Peyer's patch (tissue), 4 donors: ENCODE measurements at regions not wholly inside any gene's neighbourhood (a gene's known extent, or its start where the extent isn't known, plus 50 kb on each side); places are given as distances from the start of the nearest gene placed in this dataset.

Source experiments
- DNase-seq, 3 donors: peaks; one replicate each; pipeline ENCODE4 v3.0.0-alpha.2; 2017 to 2019
- H3K27ac ChIP-seq, 4 donors: fragments of 200-600 bp; sonication (generic); one replicate each; pipeline ENCODE4 v1.5.1; 2016 to 2019
- H3K27me3 ChIP-seq, 2 donors: fragments of 200-600 bp; sonication (generic); one replicate each; pipeline ENCODE4 v1.5.1; 2019
- H3K36me3 ChIP-seq, 3 donors: fragments of 200-600 bp; sonication (generic); one replicate each; pipeline ENCODE4 v1.5.1; 2016 to 2019
- H3K4me1 ChIP-seq, 4 donors: fragments of 200-600 bp; sonication (generic); one replicate each; pipeline ENCODE4 v1.5.1; 2016 to 2019
- H3K4me3 ChIP-seq, 4 donors: fragments of 200-600 bp; sonication (generic); 1 replicate in 3 of 4; 2 replicates in 1 of 4; pipeline ENCODE4 v1.5.1; 2016 to 2019; ENCODE audit warnings: mild to moderate bottlenecking in 1 of 4
- H3K9me3 ChIP-seq, 4 donors: fragments of 200-600 bp; sonication (generic); one replicate each; pipeline ENCODE4 v1.5.1; 2016 to 2019; ENCODE audit warnings: mild to moderate bottlenecking in 1 of 4
- POLR2A ChIP-seq, 2 donors: fragments of 450-650 bp; IDR thresholded peaks; one replicate each; pipeline ENCODE4 v1.5.1; 2017; ENCODE audit warnings: antibody characterized with exemption in 2 of 2, mild to moderate bottlenecking in 2 of 2, moderate library complexity in 2 of 2
- TF ChIP-seq, protein P1 (sequence below), 6 experiments: fragments of 450-650 bp in 4 of 6; fragments of 200-600 bp in 2 of 6; sonication (generic) in 1 of 6; IDR thresholded peaks; one replicate each; pipeline ENCODE4 v1.5.1; 2017 to 2019; ENCODE audit warnings: antibody characterized with exemption in 6 of 6, mild to moderate bottlenecking in 3 of 6, moderate library complexity in 1 of 6

DNA sequence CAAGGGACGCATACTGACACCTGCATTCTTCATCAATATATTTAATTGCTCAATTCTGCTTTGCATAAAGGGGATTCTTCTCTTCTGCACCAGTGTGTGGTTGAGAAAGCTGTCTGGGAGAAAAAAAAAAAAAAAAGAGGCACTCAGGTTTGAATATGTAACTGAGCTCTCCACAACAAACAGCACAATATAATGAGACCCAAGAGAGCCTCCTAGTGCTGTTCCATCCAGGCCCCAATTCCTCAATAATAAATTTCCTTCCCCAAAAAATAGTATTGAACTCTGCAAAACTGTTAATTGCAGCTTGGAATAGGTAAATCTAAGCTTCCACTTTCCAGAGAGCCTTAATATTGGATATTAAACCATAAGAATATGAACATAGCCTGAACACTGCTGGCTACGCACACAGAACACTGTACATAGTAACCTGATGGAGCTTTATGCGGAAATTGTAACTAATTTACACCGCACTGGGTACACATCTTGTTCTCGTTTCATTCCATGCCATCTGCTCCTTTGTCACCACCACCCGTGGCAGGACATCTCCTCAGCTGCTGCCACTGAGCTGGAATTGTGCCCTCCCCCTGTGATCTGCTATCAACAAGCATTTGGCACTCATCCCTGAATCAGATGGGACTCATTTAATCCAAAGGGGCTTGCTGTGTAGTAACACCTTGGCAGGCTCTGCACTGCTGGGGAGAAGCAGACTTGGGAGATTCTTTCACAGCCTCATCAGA, 272.0 kb downstream of the HHIPL2 start:
- DNase-seq, result no peak
- TF ChIP-seq, protein P1, sequence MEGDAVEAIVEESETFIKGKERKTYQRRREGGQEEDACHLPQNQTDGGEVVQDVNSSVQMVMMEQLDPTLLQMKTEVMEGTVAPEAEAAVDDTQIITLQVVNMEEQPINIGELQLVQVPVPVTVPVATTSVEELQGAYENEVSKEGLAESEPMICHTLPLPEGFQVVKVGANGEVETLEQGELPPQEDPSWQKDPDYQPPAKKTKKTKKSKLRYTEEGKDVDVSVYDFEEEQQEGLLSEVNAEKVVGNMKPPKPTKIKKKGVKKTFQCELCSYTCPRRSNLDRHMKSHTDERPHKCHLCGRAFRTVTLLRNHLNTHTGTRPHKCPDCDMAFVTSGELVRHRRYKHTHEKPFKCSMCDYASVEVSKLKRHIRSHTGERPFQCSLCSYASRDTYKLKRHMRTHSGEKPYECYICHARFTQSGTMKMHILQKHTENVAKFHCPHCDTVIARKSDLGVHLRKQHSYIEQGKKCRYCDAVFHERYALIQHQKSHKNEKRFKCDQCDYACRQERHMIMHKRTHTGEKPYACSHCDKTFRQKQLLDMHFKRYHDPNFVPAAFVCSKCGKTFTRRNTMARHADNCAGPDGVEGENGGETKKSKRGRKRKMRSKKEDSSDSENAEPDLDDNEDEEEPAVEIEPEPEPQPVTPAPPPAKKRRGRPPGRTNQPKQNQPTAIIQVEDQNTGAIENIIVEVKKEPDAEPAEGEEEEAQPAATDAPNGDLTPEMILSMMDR (IDR thresholded peaks at IDR 0.05), result no peak
- no peak for TF ChIP-seq POLR2A (IDR thresholded peaks at IDR 0.05)
- Histone ChIP-seq H3K27me3 (no peaks in the 10 kb centered on the region), H3K4me1 (no peaks in the 10 kb centered on the region), H3K27ac (no peak overlapping the region), H3K9me3 (no peaks in the 10 kb centered on the region), H3K4me3 (no peak overlapping the region), H3K36me3 (no peaks in the 10 kb centered on the region)

DNA sequence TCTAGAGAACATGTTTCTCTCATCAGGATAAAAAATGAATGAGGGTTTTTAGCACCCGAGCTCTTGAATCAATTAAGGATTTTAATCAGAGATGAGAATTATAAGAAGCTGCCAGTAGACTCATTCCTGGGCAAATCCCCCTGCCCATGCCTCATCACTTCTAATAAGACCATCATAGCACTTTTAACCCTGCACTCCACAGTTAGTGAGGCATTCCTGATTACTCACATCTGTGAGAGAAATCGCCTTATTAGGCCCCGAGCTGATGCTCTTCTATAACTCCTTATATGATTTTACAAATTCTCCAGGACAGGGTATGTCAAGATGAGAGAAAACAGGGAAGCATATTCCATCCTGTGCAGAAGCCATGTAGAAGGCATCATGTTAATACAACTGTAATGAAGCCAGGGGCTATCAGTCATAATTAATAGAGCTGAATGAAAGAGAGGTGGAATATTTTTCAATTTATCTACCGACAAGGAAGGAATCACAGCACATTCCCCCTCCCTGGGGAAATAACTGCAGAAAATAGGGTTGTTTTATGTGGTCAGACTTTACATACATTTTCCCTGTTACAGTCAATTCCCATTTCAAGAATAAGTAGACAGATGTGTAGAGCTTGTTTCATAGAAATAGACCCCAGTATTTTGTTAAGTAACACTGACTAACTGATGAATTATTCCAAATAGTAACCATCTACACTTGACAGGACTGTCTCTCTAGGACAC, 272.7 kb downstream of the HHIPL2 start:
- H3K27me3 ChIP-seq, result no peaks in the 10 kb centered on the region
- no peaks in the 10 kb centered on the region for H3K36me3 ChIP-seq
- no peaks in the 10 kb centered on the region for H3K9me3 ChIP-seq
- no peak overlapping the region for H3K4me3 ChIP-seq
- H3K4me1 ChIP-seq, result no peaks in the 10 kb centered on the region
- no peak for DNase-seq
- TF ChIP-seq, protein P1 (IDR thresholded peaks at IDR 0.05), result no peak
- TF ChIP-seq POLR2A (IDR thresholded peaks at IDR 0.05), result no peak
- no peak overlapping the region for H3K27ac ChIP-seq

DNA sequence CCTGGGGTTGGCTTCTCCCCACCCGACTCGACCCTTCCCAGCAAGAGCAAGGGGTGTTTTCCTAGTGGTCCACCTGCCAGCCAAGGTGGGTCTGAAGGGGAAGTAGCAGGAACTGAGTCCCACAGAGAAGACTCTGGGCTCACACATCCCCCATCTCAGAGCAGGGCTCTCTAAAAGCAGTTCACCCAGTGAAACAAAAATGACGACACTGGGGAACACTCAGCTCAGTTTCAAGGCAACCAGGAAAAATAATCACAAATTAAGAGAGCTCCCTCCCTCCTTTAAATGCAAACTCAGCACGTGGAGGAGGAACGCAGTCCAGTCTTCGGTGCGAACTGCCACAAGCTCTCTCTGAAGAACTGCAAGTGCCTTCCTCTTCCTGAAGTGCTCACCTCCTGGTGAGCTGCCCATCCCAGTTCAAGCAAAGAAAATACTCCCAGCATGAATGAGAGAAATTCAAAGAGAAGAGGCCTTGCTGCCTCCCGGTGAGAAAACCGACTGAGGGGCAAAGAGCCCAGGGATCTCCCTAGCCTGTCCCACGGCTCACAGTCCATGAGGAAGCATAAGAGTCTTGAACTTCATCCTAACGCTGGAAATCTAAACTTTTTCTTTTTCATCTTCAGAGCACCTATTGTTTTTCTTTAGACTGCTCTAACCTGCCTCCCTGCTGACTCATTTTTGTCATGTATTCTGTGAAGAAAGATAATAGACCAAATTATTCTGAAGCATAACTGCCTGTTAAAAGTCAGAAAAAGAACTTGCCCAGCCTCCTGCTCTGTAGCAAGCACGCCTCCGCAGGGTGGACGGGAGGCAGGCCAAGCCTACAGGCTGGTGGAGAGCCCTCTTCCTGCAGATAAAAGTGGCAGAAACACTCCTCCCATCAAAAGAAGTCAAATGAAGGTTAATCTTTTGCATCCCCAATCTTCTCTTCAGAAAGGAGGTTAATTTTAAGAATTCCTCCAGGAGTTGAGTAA, 281.4 kb downstream of the HHIPL2 start:
- Histone ChIP-seq H3K36me3 (no peaks in the 10 kb centered on the region), H3K27ac (no peak overlapping the region), H3K9me3 (no peaks in the 10 kb centered on the region), H3K27me3 (no peaks in the 10 kb centered on the region), H3K4me1 (no peaks in the 10 kb centered on the region), H3K4me3 (no peak overlapping the region)
- DNase-seq, result no peak
- TF ChIP-seq POLR2A (IDR thresholded peaks at IDR 0.05), result no peak
- TF ChIP-seq, protein P1 (IDR thresholded peaks at IDR 0.05), result no peak

DNA sequence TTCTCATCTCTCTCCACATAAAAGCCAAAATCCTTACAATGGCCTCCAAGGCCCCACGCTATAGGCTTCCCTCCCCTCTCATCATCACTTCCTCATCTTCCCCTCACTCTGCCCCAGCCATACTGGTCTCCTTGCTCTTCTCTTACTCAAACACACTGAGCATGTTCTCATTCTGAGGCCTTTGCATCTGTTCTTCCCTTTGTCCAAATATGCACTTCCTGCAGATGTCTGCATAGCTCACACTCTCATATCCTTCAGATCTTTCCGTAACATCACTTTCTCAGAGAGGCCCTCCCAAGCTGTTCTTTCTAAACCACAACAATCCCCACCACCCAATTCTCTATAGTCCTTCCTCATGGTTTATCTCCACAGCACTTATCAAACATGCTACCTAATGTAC, 284.1 kb downstream of the HHIPL2 start:
- no peaks in the 10 kb centered on the region for H3K36me3 ChIP-seq
- no peak overlapping the region for H3K4me3 ChIP-seq
- H3K27me3 ChIP-seq, result no peaks in the 10 kb centered on the region
- DNase-seq, result no peak
- no peaks in the 10 kb centered on the region for H3K9me3 ChIP-seq
- no peak overlapping the region for H3K27ac ChIP-seq
- TF ChIP-seq, protein P1 (IDR thresholded peaks at IDR 0.05), result no peak
- no peak for TF ChIP-seq POLR2A (IDR thresholded peaks at IDR 0.05)
- H3K4me1 ChIP-seq, result no peaks in the 10 kb centered on the region

DNA sequence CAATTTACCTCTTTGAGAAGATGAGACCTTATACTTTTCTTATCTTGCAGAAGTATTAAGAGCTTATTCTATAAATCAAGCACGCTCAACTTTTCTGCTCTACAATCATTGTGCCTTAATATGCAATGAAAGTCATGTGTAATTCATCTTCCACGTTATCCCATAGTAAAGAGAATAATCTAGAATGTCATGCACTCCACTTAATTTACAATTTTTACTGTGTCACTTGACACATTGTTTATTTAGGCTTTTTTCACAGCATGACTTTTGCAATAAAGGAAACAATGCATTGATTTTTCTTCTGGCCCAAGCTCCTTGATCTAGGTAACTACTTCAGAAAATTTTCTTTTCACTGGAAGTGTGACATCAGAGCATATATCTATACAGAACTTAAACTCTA, 290.9 kb downstream of the HHIPL2 start:
- no peaks in the 10 kb centered on the region for H3K27me3 ChIP-seq
- H3K4me3 ChIP-seq, result no peak overlapping the region
- H3K27ac ChIP-seq, result no peak overlapping the region
- H3K9me3 ChIP-seq, result no peaks in the 10 kb centered on the region
- TF ChIP-seq, protein P1 (IDR thresholded peaks at IDR 0.05), result no peak
- no peak for TF ChIP-seq POLR2A (IDR thresholded peaks at IDR 0.05)
- H3K36me3 ChIP-seq, result no peaks in the 10 kb centered on the region
- DNase-seq, result no peak
- no peaks in the 10 kb centered on the region for H3K4me1 ChIP-seq
